HG02678 (cell line): ENCODE measurements at regions not wholly inside any gene's neighbourhood (a gene's known extent, or its start where the extent isn't known, plus 50 kb on each side); places are given as distances from the start of the nearest gene placed in this dataset.
"Not testable (repeated sequence)": the region's sequence is repeated elsewhere in the genome, so short reads cannot be mapped to it uniquely, and the experiment has no call there.

Source experiments
- ATAC-seq: cut with Tn5 transposase; IDR thresholded peaks from one replicate; pipeline ENCODE4 v1.9.1; 2021; ENCODE audit warnings: mild to moderate bottlenecking, moderate library complexity; ENCODE audit not compliant: unreplicated experiment

DNA sequence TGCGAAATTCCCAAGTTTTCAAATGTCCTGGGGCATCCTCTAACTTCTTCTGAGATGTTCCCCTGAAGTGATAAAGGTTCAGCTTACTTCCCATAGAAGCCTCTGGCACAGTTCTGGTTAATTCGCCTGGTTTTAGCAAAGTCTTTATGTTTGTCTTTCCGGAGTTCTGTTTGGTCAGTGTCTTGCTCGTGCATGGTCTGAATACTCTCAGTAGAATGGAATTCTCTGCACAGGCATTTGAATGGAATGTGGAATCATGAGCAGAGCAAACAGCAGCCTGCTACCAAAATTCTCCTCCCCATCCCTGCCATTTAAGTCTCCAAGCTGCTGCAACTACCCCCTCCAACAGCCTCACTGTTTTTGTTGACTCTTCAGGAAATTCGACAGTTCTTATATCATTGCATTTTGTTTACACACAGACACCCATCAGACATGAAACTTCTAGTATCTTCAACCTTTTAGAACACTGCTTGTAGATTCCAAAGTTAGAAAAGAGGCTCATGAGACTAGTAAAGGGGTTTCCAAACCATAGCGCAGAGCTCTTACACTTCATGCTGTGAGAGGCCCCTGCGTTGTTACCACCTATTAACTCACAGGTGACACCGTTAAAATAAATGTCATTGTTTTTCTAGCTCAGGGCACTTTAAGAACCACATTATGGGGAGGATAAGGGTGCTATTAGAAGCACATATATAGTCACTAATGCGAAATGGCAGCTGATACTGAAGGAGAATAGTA is 129.7 kb downstream of the PLCE1 start:
- ATAC-seq: no peak

DNA sequence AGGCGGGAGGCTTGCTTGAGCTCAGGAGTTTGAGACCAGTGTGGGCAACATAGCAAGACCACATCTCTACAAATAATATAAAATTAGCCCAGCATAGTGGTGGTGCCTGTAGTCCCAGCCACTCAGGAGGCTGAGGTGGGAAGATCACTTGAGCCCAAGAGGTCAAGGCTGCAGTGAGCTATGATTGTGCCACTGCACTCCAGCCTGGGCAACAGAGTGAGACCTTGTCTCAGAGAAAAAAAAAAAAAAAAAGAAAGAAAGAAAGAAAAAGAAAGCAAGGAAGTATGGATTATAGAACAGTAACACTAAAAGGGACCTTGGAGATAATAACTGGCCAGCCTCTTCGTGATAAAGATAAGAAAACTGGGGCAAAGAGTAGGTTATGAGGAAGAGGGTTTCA is 130.4 kb downstream of the PLCE1 start:
- ATAC-seq: not testable (repeated sequence)

DNA sequence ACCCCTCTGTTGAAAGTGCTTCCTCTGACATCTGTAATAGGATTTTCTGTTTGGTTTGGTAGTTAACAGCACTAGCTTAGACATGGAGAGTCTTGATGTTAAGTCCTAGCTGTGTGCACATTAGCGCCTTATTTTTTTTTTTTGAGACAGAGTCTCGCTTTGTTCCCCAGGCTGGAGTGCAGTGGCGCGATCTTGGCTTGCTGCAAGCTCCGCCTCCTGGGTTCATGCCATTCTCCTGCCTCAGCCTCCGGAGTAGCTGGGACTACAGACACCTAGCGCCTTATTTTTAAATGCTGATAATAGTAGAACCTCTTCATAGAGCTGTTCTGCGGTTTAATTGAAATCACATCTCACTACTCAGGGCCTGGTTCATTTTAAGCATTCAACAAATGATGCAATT is 131.5 kb downstream of the PLCE1 start:
- not testable (repeated sequence) for ATAC-seq

DNA sequence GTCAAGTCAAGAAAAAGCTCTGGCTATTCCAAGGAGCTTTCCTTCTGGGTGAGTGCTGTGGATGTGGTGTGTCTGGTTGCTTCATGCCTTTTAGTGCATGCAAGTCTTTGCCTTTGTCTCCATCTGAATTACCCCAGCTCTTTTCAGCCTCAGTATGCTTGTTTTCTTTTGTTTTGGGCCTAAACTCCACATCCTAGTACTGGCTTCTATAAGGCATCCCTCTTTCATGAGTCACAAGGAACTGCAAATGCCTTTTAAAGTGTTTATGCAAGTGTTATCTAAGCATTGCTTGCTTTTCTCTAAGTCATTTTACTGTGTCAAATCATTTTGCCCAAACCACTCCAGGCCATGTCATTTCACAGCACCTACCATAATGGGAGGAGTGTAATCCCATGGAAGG is 132.1 kb downstream of the PLCE1 start:
- ATAC-seq: no peak

DNA sequence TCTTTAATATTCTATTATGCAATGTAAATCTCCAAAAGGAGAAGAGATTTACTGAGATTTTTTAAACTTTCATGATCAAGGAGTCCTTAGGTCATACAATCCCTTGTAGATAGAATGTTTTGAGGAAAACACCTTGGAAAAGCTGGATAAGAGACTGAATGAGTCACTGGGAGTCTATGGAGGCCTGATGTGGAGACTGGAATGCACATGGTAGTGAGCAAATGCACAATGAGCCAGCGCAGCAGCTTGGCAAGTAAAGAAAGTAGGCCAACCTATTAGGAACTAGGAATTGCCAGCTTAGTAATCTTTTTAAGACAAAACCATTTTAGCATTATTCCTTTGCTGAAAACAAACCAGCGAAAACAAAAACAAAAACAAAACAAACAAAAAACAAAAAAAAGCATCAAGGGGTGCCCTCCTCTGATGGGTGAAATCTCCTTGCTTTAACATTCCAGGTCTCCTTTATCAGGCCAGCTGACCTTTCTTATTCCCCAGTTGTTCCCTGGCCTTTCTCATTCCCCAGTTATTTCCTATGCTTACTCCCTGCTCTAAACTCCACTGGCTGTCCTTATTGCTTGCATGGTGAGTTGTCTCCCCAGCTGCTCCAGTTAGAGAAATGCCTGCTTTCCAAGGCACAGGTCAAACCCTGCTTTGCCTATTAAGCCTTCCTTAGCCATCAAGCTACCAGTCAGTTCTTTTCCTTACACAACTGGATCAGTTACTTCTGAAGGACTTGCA is 135.8 kb downstream of the PLCE1 start:
- ATAC-seq: no peak

DNA sequence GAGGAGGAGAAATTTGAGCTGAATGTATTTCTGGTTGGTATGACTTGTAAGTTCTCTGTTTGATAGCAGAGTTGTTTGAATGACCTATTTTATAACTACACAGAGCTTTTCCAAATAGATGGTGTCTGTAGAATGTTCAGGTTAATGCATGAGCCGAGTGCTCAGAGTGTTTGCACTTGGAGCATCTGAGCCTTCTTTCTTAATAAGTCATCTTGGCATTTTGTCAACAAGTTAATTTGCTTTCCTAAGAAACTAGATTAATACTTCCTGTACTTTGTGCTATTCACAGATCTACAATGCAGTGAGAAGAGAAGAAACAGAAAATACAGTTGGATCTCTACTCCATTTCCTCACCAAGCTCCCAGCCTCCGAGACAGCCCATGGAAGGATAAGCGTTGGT is 138.2 kb downstream of the PLCE1 start:
- no peak for ATAC-seq

DNA sequence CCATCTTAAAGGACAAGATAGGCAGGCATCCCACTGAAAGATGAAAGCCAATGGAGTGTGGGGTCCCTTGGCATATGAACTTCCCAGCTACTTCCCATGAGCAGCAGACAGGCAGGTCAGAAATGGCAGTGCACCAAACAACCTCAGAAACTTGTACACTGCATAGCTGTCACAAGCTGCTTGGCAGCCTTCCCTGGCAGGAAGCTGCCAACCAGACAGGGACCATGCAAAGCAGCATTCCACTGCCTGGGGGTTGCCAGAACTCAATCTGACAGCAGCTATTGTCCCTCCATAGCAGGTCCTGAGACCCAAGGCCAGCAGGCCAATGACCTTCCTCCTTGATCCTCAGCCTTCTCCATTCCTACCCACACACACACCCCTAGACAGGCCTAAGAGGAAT is 139.5 kb downstream of the PLCE1 start:
- no peak for ATAC-seq

DNA sequence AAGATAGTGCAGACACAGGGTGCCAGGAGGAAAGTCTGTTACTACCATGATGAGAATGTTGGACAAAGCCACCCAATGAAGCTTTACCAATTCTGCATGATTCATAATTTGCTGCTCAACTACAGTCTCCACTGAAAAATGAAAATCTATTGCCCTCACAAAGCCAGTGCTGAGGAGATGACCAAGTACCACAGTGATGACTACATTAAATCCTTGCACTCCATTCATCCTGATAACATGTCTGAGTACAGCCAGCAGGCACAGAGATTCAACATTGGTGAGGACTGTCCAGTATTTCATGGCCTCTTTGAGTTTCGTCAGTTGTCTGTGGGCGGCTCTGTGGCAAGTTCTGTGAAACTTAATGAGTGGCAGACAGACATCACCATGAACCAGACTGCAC is 144.0 kb downstream of the PLCE1 start:
- ATAC-seq: no peak

DNA sequence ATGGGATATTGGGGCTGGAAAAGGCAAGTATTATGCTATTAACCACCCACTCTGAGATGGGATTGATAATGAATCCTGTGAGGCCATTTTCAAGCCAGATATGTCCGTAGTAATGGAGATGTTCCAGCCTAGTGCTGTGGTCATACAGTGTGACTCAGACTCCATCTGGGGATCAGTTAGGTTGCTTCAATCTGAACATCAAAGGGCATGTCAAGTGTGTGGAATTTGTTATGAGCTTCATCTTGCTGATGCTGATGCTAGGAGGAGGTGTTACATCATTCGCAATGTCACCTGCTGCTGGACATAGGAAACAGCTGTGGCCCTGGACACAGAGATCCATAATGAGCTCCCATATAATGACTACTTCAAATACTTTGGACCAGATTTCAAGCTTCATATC is 144.7 kb downstream of the PLCE1 start:
- ATAC-seq: no peak

DNA sequence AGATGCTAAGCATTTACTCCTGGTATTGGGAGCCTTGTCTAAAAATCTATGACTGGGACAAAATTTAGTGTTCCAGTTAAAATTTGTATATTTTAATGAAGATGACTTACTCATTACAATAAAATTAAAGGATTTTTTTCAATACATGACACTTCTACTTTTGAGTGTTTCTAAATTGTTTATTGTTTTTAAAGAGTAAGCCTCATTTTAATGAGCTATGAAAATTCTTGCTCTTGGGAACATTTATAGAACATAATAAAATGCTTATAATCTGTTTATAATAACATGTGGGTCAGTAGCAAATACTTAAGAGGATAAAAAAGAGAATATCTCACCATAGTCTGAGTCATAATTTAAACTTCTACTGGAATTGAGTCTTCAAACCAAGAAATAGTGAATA is 149.5 kb downstream of the PLCE1 start:
- no peak for ATAC-seq

DNA sequence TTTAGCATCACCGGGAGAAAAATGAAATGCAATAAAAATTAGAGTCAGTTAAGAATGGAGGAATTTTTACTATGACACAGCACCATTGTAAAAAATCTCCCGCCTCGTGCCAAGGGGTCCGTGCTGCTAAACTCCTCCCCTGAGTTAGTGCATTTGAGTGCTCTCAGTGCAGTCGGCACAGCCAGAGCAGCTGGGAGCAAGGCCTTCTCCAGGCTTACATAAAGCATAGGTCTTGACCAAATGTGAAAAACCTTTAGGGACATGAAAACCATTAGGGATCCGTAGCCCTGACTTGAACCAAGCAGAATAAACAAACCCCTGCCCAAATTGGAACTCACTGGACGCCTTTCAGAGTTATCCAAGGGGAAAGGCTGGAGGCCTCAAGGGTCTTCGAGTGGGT is 152.6 kb downstream of the PLCE1 start:
- no peak for ATAC-seq

DNA sequence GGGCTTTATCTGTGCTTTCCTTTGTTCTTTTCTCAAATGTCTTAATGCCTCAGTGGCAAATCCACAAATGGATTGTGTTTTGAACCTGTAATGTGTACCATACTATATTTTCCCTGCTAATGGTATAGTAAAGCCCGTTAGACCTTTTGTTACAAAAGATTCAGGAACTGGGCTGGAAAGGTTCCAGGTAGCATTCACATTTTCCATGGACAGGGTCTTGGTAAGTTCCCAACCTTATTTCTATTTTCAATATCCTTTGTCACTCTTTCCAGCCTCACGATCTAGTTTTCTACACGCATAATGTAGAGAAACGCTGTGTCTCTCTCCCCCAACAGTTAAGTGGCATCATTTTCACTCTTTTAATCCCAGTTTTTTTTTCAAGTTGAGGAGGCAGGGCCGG is 153.0 kb downstream of the PLCE1 start:
- ATAC-seq: no peak

DNA sequence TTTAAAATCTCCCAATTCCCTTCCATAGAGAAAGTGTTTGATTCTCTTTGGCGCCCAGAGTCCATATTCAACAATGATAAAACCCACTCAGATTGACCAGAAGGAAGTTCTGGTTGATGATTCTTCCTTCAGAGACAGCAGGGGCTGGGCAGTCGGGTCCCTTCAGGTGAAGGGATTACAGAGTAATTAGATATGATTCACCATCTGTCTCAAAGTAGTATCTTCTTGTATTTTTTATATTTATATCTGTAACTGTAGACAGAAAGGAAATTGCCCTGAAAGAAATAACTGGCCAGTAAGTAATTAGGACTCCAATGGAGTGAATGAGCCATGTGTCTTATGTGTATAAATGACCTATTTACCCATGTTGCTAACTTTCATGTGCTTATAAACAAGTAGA is 156.0 kb downstream of the PLCE1 start:
- ATAC-seq: no peak

DNA sequence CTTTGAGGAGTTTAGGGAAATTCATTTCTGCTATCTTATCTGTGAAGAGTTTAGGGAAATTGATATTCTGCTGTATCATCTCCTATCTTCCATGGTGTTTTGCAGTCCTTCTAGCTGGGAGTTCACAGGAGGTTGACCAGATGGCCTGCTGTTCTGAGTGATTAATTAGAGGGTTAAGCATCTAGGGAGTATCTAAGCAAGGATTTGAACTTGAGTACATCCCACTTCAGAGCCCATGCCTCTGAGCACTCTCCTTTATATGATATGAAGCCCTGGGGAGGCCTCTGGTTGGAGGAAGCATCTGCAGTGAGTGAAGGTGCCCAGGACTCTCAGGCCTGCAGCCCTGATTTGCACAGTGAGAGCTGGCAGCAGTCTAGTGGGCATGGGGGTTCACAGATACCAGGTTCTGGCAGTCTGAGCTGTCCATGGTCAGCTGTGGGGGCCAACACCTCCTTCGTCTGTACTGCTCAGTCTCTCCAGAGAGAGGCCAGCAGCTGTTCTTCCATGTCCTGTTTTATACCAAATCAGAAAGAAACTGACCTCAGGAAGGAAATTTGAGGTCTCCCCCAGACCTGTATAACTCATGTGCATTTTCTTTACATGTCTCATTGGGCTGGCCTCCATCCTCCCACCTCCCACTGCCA is 156.9 kb downstream of the PLCE1 start:
- no peak for ATAC-seq

DNA sequence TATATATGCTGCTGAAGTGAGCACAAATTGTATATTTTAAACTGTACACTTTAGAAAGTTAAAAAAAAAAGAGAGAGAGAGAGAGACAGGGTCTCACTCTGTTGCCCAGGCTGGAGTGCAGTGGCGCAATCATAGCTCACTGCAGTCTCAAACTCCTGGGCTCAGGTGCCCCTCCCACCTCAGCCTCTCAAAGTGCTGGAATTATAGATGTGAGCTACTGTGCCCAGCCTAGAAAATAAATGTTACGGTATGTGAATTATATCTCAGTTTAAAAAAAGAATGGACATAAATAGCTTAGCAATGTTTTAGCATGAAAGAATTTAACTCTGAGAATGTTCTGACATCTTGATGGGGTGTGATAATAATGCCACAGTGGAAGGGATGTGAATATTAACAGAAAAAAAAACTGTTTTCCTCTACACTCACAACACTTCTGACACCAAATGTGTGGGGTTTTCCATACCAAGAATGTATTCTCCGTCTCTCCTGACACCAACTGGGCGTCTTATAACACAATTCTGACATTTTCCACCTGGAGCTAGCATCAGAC is 162.1 kb downstream of the PLCE1 start:
- no peak for ATAC-seq

DNA sequence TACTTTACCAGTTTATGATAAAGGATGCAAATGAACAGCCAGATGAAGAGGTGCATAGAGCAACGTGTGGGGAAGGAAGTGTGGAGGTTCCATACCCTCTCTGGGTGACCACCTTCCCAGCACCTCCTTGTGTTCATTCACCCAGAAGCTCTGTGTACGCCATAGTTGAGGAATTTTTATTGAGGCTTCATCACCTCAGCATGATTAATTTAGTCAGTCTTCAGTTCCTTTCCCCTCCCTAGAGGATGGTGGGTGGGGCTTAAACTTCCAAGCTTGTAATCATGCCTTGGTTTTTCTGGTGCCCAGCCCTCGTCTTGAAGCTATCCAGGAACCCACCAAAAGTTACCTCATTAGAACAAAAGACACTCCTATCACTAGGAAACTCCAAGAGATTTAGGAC is 162.7 kb downstream of the PLCE1 start:
- ATAC-seq: no peak

DNA sequence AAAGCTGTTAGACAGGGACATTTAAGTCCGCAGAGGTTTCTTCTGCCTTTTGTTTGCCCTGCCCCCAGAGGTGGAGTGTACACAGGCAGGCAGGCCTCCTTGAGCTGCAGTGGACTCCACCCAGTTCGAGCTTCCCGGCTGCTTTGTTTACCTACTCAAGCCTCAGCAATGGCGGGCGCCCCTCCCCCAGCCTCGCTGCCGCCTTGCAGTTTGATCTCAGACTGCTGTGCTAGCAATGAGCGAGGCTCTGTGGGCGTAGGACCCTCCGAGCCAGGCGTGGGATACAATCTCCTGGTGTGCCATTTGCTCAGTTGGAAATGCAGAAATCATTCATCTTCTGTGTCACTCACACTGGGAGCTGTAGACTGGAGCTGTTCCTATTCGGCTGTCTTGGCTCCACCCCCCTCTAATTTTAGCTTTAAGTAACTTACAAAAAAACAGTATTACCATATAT is 171.5 kb downstream of the PLCE1 start:
- ATAC-seq: not testable (repeated sequence)

DNA sequence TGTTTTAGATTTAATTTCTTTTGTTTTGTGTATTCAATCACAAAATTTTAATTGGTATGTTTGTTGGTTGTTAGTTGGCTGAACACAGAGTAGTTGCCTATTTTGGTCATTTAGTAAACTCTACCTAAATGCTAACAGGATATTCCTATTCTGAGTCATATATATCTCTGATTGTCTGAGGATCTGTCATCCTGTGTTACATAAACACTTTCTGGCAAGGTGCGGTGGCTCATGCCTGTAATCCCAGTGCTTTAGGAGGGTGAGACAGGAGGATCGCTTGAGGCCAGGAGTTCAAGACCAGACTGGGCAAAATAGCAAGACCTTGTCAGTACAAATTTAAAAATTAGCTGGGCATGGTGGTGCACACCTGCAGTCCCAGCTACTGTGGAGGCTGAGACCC is 178.6 kb downstream of the PLCE1 start:
- no peak for ATAC-seq

DNA sequence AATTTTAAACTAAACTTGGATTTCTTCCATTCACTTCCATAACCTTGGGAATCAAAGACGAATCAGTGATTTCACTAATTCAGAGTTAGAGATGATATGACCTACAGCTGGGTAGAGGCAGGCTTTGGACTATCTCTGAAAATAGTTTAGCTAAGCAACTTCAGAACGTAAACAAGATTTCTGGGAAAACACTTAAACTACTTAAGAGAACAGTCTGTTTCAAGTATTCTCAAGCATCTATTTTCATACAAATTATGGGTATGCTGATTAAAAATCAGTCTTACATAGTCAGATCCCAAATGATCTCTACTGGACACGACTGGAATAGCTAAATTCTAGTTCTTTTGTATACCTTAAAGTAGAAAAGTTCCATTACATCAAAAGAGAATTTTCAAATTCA is 179.9 kb downstream of the PLCE1 start:
- ATAC-seq: no peak

DNA sequence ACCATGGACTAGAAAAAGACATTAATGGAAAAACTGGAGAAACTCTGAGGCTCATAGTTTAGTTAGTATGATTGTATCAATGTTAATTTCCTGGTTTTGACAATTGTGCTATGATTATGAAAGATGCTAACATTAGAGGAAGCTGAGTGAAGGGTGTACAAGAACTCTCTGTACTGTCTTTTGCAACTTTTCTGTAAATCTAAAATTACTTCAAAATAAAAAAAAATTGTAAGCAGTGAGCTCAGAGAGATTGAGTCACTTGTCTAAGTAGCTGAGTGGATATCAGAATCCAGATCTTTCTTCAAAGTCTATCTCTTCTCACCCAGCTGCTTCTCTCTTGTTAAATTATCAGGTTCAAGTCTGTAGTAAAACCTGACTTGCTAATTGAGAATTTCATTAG is 181.1 kb downstream of the PLCE1 start:
- ATAC-seq: no peak

DNA sequence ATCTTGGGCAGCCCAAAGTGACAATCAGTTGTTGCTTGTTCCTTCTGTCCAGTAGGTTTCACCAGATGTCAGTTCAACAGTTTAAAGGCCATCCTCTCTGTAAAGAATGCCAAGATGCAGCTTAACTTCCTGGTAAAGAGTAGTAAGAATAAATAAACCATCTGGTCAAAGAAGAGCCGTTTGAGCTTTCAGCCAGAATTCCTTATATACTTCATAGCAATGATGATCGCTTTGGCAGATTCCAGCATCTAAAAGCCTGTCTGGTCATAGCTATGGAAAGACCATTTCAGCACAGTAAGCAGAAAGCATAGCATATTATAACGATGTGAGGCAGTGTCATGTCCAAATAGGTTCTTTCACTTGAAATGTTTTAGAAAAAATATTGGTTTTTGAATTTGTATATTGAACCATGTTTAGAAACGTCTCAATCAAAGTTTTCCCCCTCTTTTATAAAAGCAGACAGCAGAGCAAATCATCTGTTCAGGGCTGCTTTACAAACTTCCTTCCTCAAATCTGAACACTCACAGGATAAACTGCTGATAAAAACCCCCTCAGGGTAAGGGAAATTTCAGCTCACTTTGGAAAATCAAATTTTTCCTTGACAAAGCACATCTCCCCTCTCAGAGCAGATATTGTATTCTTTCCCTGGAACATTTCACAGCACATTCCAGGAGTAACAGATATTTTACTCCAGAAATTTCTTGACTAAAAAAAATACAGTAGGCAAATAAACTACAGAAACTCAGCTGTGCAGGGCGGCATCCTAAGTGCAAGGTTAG is 184.1 kb downstream of the NOC3L start:
- no peak for ATAC-seq
